OCI-LY3 (cell line): ENCODE measurements at regions not wholly inside any gene's neighbourhood (a gene's known extent, or its start where the extent isn't known, plus 50 kb on each side); places are given as distances from the start of the nearest gene placed in this dataset.
"Not testable (repeated sequence)": the region's sequence is repeated elsewhere in the genome, so short reads cannot be mapped to it uniquely, and the experiment has no call there.

Experiments
- CTCF ChIP-seq: fragments of 200-600, 300-600 bp; sonication (generic); IDR thresholded peaks from 2 replicates; pipeline ENCODE4 v1.5.1; 2014; ENCODE audit warnings: antibody characterized with exemption, low read length, low read depth
- EZH2phosphoT487 ChIP-seq: fragments of 200-600 bp; shearing (Covaris generic); IDR thresholded peaks from 2 replicates; pipeline ENCODE4 v1.6.1; 2018; ENCODE audit warnings: antibody characterized with exemption, mixed run types, low read depth

DNA sequence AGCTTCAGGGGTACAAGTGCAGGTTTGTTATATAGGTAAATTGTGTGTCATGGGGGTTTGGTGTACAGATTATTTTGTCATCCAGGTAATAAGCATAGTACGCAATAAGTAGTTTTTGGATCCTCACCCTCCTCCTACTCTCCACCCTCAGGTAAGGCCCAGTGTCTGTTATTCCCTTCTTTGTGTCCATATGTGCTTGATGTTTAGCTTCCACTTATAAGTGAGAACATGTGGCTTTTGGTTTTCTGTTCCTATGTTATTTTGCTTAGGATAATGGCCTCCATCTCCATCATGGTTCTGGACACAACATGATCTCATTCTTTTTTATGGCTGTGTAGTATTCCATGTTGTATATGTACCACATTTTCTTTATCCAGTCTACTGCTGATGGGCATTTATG, 298.4 kb downstream of the LIG4 start:
- not testable (repeated sequence) for TF ChIP-seq CTCF, EZH2phosphoT487
